Activated naive CD4-positive, alpha-beta T cell treated with anti-CD3 and anti-CD28 coated beads for 36 hours (primary cell): ENCODE measurements at regions not wholly inside any gene's neighbourhood (a gene's known extent, or its start where the extent isn't known, plus 50 kb on each side); places are given as distances from the start of the nearest gene placed in this dataset.

ENCODE experiments used
- CTCF ChIA-PET: fragments of 350-600 bp; sonication (Branson Sonifier 250); formaldehyde crosslinking; loops from one replicate; lab custom pipeline; 2021; ENCODE audit warnings: antibody characterized with exemption; lab: Charles Lee
- DNase-seq: peaks from one replicate; pipeline ENCODE4 v3.0.0-alpha.2; 2020
- H3K27ac Mint-ChIP-seq: one replicate; pipeline ENCODE4 v1.8.0; 2021; ENCODE audit warnings: mild to moderate bottlenecking, mixed read lengths
- H3K27me3 Mint-ChIP-seq: one replicate; pipeline ENCODE4 v1.8.0; 2021; ENCODE audit warnings: low read depth, mixed read lengths
- H3K36me3 Mint-ChIP-seq: one replicate; pipeline ENCODE4 v1.8.0; 2021; ENCODE audit warnings: low read depth, mixed read lengths
- H3K4me1 Mint-ChIP-seq: one replicate; pipeline ENCODE4 v1.8.0; 2021; ENCODE audit warnings: low read depth, mixed read lengths
- H3K4me3 Mint-ChIP-seq: one replicate; pipeline ENCODE4 v1.8.0; 2021; ENCODE audit warnings: mild to moderate bottlenecking, moderate library complexity, mixed read lengths
- H3K9me3 Mint-ChIP-seq: one replicate; pipeline ENCODE4 v1.8.0; 2021; ENCODE audit warnings: mixed read lengths
- intact Hi-C: fragments of 100-400 bp; cut with micrococcal nuclease; formaldehyde crosslinking; loops from one replicate; pipeline ENCODE4 v1.15.1; 2023

DNA sequence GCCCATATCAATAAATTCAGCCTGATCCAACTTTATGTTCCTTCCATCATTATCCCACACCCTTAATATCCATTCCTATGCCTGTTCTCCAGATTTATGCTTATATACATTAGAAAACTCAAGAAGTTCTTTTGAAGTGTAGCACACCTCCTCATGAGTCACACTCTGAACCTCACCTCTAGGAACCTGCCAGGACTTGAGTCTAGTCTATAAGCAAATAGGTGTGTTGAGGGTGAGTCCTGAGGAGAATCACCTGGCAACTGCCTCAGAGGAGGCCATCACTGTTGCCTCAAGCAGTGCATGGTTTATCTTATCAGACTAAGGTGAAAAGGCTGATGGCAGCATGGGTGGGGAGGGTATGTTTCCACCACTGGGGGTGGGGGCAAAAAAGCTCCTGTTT lies 496.7 kb downstream of the C6orf118 start:
- Mint-ChIP-seq H3K27ac (no peak overlapping the region), H3K27me3 (no peaks in the 10 kb centered on the region), H3K36me3 (no peaks in the 10 kb centered on the region), H3K4me3 (no peak overlapping the region), H3K4me1 (no peaks in the 10 kb centered on the region), H3K9me3 (peaks cover 15% of the 10 kb centered on the region)
- no peak for DNase-seq
- intact Hi-C loops = no loop called here
- CTCF ChIA-PET = no interaction called here

DNA sequence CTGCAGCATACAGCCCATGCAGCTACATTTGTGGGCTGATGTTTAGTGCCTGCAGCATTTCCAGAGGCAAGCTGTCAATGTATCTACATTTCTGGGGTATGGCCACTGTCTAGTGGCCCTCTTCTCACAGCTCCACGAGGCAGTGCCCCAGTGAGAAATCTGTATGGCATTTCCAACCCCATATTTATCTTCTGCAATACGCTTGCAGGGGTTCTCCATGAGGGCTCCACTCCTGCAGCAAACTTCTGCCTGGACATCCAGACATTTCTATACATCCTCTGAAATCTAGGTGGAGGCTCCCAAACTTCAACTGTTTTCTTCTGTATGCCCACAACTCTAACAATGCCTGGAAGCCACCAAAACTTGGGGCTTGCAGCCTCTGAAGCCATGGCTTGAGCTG lies 502.3 kb downstream of the C6orf118 start:
- Mint-ChIP-seq H3K4me1 (no peaks in the 10 kb centered on the region), H3K9me3 (peaks cover 36% of the 10 kb centered on the region), H3K27me3 (no peaks in the 10 kb centered on the region), H3K36me3 (no peaks in the 10 kb centered on the region), H3K4me3 (no peak overlapping the region), H3K27ac (no peak overlapping the region)
- intact Hi-C loops = no loop called here
- DNase-seq = no peak
- CTCF ChIA-PET = no interaction called here

DNA sequence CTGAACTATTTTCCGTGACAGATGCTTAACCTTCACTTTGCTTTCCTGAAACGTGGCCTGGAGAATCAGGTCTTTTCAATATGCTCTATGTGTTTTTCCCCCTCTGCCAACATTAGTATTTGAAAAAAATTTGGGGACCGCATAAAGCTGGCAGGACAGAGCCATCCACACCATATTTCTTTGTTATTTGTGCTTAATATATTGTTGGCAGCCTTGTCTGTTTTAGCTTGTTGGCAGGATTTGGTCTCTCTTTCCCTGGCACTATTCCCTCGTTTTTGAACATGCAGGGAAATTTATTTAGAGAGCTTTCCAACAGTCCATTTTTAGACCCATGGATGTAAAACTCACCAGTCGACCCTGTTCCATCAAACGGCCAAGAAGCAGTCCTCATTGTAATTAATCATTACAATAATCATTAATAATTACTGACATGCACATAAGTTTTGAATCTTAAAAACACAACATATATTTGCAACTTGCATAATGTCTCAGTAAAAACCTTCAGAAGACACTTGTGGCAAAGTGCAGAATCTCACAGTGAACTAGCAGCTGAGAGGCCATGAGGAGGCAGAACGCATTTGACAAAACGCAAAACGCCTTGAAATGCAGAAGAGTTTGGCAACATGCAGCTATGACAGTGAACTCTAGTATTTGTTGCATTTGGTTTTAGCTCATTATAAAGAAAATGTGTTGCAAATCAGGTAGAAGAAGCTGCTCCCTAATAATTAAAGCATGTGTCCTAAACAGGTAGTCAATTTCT lies 514.2 kb downstream of the C6orf118 start:
- H3K4me1 Mint-ChIP-seq = no peaks in the 10 kb centered on the region
- intact Hi-C loops = no loop called here
- no peak overlapping the region for H3K27ac Mint-ChIP-seq

DNA sequence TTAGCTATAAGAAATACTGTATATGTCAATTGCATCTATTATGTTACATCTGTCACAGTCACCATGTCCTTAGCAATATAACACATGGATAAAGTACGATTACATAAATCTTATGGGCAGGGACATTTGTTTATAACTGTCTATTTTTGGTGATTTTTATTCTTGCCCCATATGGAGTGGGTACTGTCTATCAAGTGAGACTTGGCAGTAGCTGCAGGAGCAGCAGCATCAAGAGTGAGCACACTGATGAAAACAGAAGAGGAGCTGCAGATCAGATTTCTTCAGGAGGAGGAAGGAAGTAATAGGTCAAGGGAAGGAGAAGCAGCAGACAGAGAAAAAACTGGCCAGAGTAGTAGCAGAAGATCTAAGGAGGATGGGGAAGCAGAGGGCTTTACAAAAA lies 516.7 kb downstream of the C6orf118 start:
- CTCF ChIA-PET = no interaction called here
- H3K9me3 Mint-ChIP-seq = peaks cover 2% of the 10 kb centered on the region
- H3K27me3 Mint-ChIP-seq = no peaks in the 10 kb centered on the region
- DNase-seq = no peak
- no peaks in the 10 kb centered on the region for H3K4me1 Mint-ChIP-seq
- H3K27ac Mint-ChIP-seq = no peak overlapping the region
- no peak overlapping the region for H3K4me3 Mint-ChIP-seq
- intact Hi-C loops = no loop called here
- H3K36me3 Mint-ChIP-seq = no peaks in the 10 kb centered on the region

More for the DNA sequence above, 514.2 kb downstream of the C6orf118 start:
- peaks cover 2% of the 10 kb centered on the region for H3K9me3 Mint-ChIP-seq
- no peaks in the 10 kb centered on the region for H3K27me3 Mint-ChIP-seq
- CTCF ChIA-PET = no interaction called here
- H3K36me3 Mint-ChIP-seq = no peaks in the 10 kb centered on the region
- H3K4me3 Mint-ChIP-seq = no peak overlapping the region
- no peak for DNase-seq

DNA sequence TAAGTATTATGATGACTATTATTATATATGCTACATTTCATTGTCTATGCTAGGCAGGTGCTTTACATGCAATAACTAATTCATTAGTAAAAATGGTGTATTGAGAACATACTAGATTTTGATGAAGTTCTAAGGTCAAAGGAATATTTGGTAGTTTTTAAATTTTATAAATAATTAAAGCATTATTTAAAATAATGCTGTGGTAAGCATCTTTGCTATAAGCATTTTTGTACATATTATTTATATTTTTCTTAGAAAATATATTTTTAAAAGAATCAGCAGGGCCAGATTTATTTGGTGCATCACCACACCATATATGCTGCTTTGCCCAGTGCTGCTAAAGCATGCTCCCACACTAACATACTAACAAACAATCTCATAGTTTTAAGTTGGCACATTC lies 517.9 kb downstream of the C6orf118 start:
- peaks cover 2% of the 10 kb centered on the region for H3K9me3 Mint-ChIP-seq
- DNase-seq = no peak
- H3K27ac Mint-ChIP-seq = no peak overlapping the region
- no peaks in the 10 kb centered on the region for H3K4me1 Mint-ChIP-seq
- CTCF ChIA-PET = no interaction called here
- intact Hi-C loops = no loop called here
- no peak overlapping the region for H3K4me3 Mint-ChIP-seq
- H3K36me3 Mint-ChIP-seq = no peaks in the 10 kb centered on the region
- H3K27me3 Mint-ChIP-seq = no peaks in the 10 kb centered on the region

DNA sequence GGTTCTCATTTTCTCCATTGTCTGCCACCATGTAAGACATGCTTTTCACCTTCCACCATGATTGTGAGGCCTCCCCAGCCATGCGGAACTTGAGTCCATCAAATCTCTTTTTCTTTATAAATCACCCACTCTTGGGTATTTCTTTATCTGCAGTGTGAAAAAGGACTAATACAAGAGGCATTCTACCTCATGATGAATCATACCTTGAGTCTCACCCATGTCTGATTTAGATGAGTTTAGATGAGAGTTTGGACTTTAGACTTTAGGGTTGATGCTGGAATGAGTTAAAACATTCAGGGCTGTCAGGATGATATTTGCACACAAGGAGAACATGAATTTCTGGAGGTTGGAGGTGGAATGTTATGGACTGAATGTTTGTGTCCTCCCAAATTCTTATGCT lies 545.6 kb downstream of the C6orf118 start:
- intact Hi-C loops = no loop called here
- Mint-ChIP-seq H3K4me3 (no peak overlapping the region), H3K9me3 (peaks cover 3% of the 10 kb centered on the region), H3K4me1 (no peaks in the 10 kb centered on the region), H3K27ac (no peak overlapping the region), H3K27me3 (no peaks in the 10 kb centered on the region), H3K36me3 (no peaks in the 10 kb centered on the region)
- CTCF ChIA-PET = no interaction called here
- DNase-seq = no peak

DNA sequence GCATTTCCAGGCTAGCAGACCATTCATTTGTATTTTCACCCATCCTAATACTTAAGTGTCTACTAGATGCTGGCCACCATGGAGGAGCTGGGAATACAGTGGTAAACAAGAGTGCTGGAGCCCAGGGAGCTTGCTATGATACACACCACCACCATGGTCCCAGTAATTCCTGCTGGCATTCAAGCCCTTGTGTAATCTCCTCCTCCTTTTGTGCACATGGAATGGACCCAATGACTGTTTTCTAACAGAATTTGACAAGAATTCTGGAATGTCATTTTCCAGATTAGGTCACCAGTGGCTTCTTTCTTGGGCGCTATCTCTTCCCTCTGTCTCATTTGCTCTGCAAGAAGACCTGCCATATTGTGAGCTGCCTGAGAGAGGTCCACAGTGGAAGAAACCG lies 552.0 kb downstream of the C6orf118 start:
- CTCF ChIA-PET = no interaction called here
- no peak for DNase-seq
- no peaks in the 10 kb centered on the region for H3K36me3 Mint-ChIP-seq
- peaks cover 5% of the 10 kb centered on the region for H3K9me3 Mint-ChIP-seq
- H3K4me3 Mint-ChIP-seq = no peak overlapping the region
- no peaks in the 10 kb centered on the region for H3K4me1 Mint-ChIP-seq
- no peak overlapping the region for H3K27ac Mint-ChIP-seq
- H3K27me3 Mint-ChIP-seq = no peaks in the 10 kb centered on the region
- intact Hi-C loops = no loop called here

DNA sequence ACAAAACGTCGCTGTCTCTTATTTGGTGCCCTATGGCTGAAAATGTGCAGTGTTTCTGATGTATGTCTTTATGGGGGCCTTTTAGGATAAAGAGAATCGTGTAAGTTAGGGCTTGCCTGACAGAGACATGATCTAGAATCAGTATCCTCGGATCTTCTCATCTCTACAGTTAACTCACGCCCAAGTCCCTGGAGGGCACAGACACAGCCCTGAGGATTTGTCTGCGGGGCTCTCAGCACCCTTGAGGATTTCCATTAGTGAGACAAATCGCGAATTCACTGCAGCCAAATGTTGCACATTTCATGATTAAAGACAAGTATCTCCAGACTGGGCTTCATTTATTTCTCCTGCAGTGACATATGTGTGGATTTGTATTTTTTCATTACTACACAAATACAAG lies 552.7 kb downstream of the C6orf118 start:
- H3K27me3 Mint-ChIP-seq = no peaks in the 10 kb centered on the region
- CTCF ChIA-PET = no interaction called here
- intact Hi-C loops = no loop called here
- no peak for DNase-seq
- no peak overlapping the region for H3K27ac Mint-ChIP-seq
- no peaks in the 10 kb centered on the region for H3K36me3 Mint-ChIP-seq
- no peak overlapping the region for H3K4me3 Mint-ChIP-seq
- peaks cover 5% of the 10 kb centered on the region for H3K9me3 Mint-ChIP-seq
- no peaks in the 10 kb centered on the region for H3K4me1 Mint-ChIP-seq

DNA sequence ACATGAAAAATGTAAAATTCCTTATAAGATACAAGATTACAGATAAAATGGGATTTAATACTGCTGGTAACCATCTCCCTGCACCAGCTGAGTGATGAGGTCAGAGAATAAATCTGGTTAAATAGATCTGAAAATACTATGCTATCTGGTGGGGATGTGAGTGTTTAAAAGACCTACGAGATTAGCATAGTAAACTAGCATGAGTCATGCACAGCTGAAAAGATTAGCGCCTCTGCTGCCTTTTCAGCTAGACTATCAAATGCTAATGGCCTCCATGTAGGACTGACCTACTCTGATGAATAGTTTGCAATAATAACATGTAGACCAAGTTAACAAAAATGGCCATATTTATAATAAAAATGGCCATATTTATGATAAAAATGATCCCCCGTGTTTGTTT lies 553.3 kb downstream of the C6orf118 start:
- no peak for DNase-seq
- intact Hi-C loops = no loop called here
- CTCF ChIA-PET = no interaction called here
- no peak overlapping the region for H3K27ac Mint-ChIP-seq
- no peaks in the 10 kb centered on the region for H3K4me1 Mint-ChIP-seq
- no peaks in the 10 kb centered on the region for H3K27me3 Mint-ChIP-seq
- H3K36me3 Mint-ChIP-seq = no peaks in the 10 kb centered on the region
- H3K4me3 Mint-ChIP-seq = no peak overlapping the region
- peaks cover 5% of the 10 kb centered on the region for H3K9me3 Mint-ChIP-seq

DNA sequence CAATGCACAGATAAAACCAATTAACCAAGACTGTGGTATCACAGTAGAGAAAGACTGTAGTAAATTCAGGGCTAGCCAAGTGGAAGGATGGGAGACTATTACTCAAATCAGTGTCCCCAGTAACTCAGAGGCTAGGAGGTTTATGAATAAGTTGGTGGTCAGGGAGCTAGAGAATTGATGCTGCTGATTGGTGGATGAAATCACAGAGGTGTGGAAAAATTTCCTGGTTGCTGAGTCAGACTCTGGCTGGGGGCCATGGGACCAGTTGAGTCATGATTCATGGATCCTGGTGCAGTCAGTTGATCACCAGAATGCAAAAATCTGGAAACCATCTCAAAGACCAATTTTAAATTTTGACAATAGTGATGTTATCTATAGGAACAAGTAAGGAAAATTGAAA lies 555.9 kb downstream of the C6orf118 start:
- no peaks in the 10 kb centered on the region for H3K4me1 Mint-ChIP-seq
- CTCF ChIA-PET = no interaction called here
- no peak overlapping the region for H3K27ac Mint-ChIP-seq
- peaks cover 4% of the 10 kb centered on the region for H3K9me3 Mint-ChIP-seq
- no peak for DNase-seq
- no peaks in the 10 kb centered on the region for H3K27me3 Mint-ChIP-seq
- no peak overlapping the region for H3K4me3 Mint-ChIP-seq
- intact Hi-C loops = no loop called here
- no peaks in the 10 kb centered on the region for H3K36me3 Mint-ChIP-seq

DNA sequence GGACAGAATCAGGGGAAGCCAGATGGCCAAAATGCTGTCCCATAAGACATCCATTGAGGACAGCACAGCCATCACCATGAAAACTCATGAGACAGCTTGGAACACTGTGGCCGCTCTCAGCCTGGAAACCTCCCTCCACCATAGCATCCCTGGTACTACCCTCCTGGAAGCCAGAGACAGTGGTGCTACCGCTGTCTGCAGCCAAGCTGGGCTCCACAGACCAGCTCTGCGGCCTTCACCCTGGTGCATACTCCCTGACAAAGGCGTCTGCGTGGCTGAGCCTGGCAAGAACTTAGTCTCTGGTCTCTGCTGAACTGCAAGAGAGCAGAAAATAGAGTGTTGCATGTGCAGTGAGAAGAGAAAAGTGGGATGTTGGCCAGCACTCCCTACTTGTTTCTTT lies 558.0 kb downstream of the C6orf118 start:
- CTCF ChIA-PET = no interaction called here
- Mint-ChIP-seq H3K27ac (no peak overlapping the region), H3K4me1 (no peaks in the 10 kb centered on the region), H3K9me3 (peaks cover 3% of the 10 kb centered on the region), H3K36me3 (no peaks in the 10 kb centered on the region), H3K4me3 (no peak overlapping the region), H3K27me3 (no peaks in the 10 kb centered on the region)
- intact Hi-C loops = no loop called here
- DNase-seq = no peak

DNA sequence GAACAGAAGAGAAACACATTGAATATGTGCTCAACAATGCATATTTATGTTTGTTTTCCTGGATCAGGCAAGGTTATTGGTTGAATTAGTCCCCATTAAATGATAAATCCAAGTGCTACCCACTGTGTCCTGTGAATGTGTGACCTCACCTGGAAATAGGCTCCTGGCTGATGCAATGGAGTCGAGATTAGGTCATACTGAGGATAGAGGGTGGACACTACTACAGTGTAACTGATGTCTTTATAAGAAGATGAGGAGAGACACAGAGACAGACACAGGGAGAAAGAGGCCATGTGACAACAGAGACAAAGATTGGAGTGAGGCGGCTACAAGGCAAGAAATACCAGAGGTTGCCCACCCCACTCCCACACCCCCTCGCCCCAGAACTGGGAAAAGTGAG lies 559.3 kb downstream of the C6orf118 start:
- H3K4me3 Mint-ChIP-seq = no peak overlapping the region
- H3K36me3 Mint-ChIP-seq = no peaks in the 10 kb centered on the region
- CTCF ChIA-PET = no interaction called here
- intact Hi-C loops = no loop called here
- no peaks in the 10 kb centered on the region for H3K4me1 Mint-ChIP-seq
- H3K9me3 Mint-ChIP-seq = peaks cover 6% of the 10 kb centered on the region
- no peak overlapping the region for H3K27ac Mint-ChIP-seq
- no peak for DNase-seq
- no peaks in the 10 kb centered on the region for H3K27me3 Mint-ChIP-seq

DNA sequence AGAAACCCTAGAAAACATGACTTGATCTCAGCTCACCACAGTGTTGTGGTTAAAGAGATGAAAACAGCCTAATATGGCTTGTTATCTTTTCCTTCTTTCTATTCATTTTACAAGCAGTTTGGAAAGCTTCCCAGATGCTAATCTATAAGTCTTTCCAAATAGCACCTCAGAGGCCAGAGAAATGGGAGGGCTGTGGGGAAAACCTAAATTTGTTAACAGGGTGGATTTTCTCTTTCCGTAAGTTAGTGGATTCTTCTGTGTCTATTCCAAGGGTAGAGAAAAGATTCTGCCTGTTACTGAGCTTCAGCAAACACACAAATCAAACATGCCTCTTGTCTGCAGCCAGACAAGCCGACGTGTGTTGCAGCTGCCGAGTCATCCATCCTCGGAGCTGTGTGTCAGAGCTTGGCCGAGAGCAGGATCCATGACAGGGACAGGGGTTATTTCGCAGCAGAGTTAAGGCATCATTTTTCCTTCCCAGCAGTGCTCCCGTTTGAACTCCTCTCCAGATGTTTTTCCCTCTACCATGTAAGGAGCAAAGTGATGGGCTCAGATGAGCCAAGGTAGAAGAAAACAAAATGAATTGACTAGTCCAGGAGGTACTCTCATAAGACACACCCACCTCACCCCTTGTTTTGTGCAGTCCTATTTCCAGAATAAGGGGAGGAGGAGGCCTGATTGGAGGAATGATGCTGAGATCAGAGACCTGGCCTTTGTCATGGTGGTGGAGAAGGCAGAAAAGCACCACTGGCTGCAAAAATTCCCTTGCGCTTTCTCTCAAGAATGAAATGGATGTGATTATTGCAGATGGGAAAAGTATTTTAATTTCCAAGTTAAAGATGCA lies 560.0 kb downstream of the C6orf118 start:
- no peaks in the 10 kb centered on the region for H3K4me1 Mint-ChIP-seq
- DNase-seq = no peak
- no peaks in the 10 kb centered on the region for H3K27me3 Mint-ChIP-seq
- peaks cover 6% of the 10 kb centered on the region for H3K9me3 Mint-ChIP-seq
- no peak overlapping the region for H3K27ac Mint-ChIP-seq
- no peak overlapping the region for H3K4me3 Mint-ChIP-seq
- H3K36me3 Mint-ChIP-seq = no peaks in the 10 kb centered on the region
- intact Hi-C loops = no loop called here
- CTCF ChIA-PET = no interaction called here
